WI38 (cell line): ENCODE measurements at regions not wholly inside any gene's neighbourhood (a gene's known extent, or its start where the extent isn't known, plus 50 kb on each side); places are given as distances from the start of the nearest gene placed in this dataset.

Experiments
- H3K4me3 ChIP-seq: 2 replicates; pipeline ENCODE4 v1.5.1; 2011; ENCODE audit warnings: low read depth, mild to moderate bottlenecking, control low read depth, low read length
- TF ChIP-seq, protein P1 (sequence below): IDR thresholded peaks from 2 replicates; pipeline ENCODE4 v1.5.1; 2012; ENCODE audit warnings: low read depth, mild to moderate bottlenecking, control low read depth, low read length

- TF ChIP-seq, protein P1, sequence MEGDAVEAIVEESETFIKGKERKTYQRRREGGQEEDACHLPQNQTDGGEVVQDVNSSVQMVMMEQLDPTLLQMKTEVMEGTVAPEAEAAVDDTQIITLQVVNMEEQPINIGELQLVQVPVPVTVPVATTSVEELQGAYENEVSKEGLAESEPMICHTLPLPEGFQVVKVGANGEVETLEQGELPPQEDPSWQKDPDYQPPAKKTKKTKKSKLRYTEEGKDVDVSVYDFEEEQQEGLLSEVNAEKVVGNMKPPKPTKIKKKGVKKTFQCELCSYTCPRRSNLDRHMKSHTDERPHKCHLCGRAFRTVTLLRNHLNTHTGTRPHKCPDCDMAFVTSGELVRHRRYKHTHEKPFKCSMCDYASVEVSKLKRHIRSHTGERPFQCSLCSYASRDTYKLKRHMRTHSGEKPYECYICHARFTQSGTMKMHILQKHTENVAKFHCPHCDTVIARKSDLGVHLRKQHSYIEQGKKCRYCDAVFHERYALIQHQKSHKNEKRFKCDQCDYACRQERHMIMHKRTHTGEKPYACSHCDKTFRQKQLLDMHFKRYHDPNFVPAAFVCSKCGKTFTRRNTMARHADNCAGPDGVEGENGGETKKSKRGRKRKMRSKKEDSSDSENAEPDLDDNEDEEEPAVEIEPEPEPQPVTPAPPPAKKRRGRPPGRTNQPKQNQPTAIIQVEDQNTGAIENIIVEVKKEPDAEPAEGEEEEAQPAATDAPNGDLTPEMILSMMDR, result no peak
- no peak overlapping the region for H3K4me3 ChIP-seq
These were observed 138.8 kb upstream of the PRR20G start for GRCh38 chr3:127426444-127427153.

- H3K4me3 ChIP-seq, result no peak overlapping the region
- TF ChIP-seq, protein P1, result no peak
These were observed 137.9 kb upstream of the PRR20G start for GRCh38 chr3:127425505-127426443.

GRCh38 chr3:127424766-127425504 lies 137.1 kb upstream of the PRR20G start:
- no peak overlapping the region for H3K4me3 ChIP-seq
- TF ChIP-seq, protein P1, result no peak

GRCh38 chr3:127423856-127424765 lies 136.3 kb upstream of the PRR20G start:
- H3K4me3 ChIP-seq, result no peak overlapping the region
- TF ChIP-seq, protein P1, result no peak

DNA sequence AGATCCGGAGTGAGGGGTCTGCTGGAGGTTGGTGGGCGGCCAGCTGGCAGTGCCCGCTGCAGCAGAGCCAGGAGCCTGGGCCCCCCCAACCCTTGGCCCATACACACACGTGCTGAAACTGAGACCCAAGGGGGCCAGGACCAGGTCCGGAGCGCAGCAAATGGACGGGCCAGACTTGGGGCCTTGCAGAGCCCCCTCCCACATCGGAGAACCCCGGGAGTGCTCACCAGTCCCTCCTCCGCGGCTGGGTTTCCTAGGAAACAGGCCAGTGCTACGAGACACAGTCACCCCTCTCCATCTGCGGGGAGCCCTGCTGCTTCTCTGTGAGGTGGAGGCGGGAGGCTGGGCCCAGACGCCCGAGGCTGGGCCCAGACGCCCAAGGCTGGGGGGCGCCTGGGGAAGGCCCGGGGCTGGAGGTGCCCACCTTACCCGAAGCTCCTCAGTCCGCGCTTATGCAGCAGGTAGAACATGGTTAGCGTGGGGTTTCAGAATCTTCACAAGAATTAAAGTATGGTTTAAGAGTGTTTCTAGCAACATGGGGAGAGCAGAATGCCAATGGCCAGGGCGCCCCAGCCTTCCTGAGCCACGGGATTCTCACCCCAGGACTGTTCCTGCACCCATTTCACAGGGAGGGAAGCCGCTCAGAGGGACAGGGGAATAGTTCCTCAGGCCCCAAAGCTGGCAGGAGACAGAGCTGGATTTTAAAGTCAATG lies 135.0 kb upstream of the PRR20G start:
- no peak overlapping the region for H3K4me3 ChIP-seq
- TF ChIP-seq, protein P1, result no peak
